WTC11 (cell line): ENCODE measurements at regions not wholly inside any gene's neighbourhood (a gene's known extent, or its start where the extent isn't known, plus 50 kb on each side); places are given as distances from the start of the nearest gene placed in this dataset.

Experiments
- CREM ChIP-seq: sonication (generic); formaldehyde crosslinking; IDR thresholded peaks from 2 replicates; pipeline ENCODE4 v1.8.1; 2022; ENCODE audit warnings: mild to moderate bottlenecking, missing genetic modification reagents, moderate library complexity
- GABPB1 ChIP-seq: sonication (generic); formaldehyde crosslinking; IDR thresholded peaks from 2 replicates; pipeline ENCODE4 v1.8.1; 2023; ENCODE audit warnings: mild to moderate bottlenecking, missing genetic modification reagents
- TCF7 ChIP-seq: sonication (generic); formaldehyde crosslinking; IDR thresholded peaks from 2 replicates; pipeline ENCODE4 v1.8.0; 2022; ENCODE audit warnings: mild to moderate bottlenecking, low read depth, missing genetic modification reagents, moderate library complexity
- ZNF138 ChIP-seq: sonication (generic); formaldehyde crosslinking; conservative IDR thresholded peaks from 2 replicates; pipeline ENCODE4 v1.8.1; 2022; ENCODE audit warnings: mild to moderate bottlenecking, moderate library complexity, missing genetic modification reagents
- TF ChIP-seq, protein P1 (sequence below): fragments of 200-600 bp; IDR thresholded peaks from 2 replicates; pipeline ENCODE4 v1.8.0; 2022; ENCODE audit warnings: antibody characterized with exemption

DNA sequence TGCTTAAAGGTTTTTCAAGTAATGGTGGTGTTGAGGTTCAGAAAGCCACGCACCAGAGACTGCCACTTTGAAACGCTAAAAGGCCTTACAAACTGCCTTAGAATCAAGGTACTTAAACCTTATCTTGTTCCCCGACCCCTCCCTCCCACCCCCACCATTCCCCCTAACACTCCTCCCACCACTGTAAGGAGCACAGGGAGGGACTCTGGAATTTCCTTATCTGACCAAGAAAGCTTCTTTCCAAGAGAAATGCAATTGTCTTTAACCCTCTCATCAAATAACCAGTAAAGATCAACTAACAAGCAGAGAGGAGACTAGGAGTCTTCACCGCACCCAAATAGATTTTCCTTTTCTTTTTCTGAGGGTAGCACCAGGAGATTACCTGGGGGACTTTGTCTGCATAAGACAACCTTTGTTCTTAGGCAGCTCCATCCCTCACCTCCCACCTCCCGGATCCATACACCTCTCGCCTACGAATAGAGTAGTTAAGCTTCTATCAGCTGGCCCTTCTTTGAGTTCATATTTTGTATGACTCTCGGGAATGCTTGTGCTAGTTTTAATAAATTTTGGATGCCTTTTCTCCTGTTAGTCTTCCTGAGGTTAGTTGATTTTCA, 137.7 kb upstream of the ADGRL2 start:
- TF ChIP-seq TCF7 (CRISPR knock-in tag), result no peak
- TF ChIP-seq, protein P1, sequence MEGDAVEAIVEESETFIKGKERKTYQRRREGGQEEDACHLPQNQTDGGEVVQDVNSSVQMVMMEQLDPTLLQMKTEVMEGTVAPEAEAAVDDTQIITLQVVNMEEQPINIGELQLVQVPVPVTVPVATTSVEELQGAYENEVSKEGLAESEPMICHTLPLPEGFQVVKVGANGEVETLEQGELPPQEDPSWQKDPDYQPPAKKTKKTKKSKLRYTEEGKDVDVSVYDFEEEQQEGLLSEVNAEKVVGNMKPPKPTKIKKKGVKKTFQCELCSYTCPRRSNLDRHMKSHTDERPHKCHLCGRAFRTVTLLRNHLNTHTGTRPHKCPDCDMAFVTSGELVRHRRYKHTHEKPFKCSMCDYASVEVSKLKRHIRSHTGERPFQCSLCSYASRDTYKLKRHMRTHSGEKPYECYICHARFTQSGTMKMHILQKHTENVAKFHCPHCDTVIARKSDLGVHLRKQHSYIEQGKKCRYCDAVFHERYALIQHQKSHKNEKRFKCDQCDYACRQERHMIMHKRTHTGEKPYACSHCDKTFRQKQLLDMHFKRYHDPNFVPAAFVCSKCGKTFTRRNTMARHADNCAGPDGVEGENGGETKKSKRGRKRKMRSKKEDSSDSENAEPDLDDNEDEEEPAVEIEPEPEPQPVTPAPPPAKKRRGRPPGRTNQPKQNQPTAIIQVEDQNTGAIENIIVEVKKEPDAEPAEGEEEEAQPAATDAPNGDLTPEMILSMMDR, result no peak
- no peak for TF ChIP-seq CREM (CRISPR knock-in tag)
- no peak for TF ChIP-seq GABPB1 (CRISPR knock-in tag)
- TF ChIP-seq ZNF138, result no peak
